Ascending aorta (tissue), 2 donors: ENCODE measurements at regions not wholly inside any gene's neighbourhood (a gene's known extent, or its start where the extent isn't known, plus 50 kb on each side); places are given as distances from the start of the nearest gene placed in this dataset.
A peak's percentile ranks its signal among the peaks of the same experiment; 100 is the strongest.
"Not testable (repeated sequence)": the region's sequence is repeated elsewhere in the genome, so short reads cannot be mapped to it uniquely, and the experiment has no call there.

Source experiments
- DNase-seq, 2 donors: peaks; one replicate each; pipeline ENCODE4 v3.0.0-alpha.2; 2019; ENCODE audit warnings: low spot score in 2 of 2
- H3K27ac ChIP-seq, 2 donors: fragments of 200-600 bp; sonication (generic); one replicate each; pipeline ENCODE4 v1.5.1; 2016 to 2017; ENCODE audit warnings: mild to moderate bottlenecking in 1 of 2
- H3K27me3 ChIP-seq: fragments of 200-600 bp; sonication (generic); one replicate; pipeline ENCODE4 v1.5.1; 2017
- H3K36me3 ChIP-seq, 2 donors: fragments of 200-600 bp; sonication (generic); one replicate each; pipeline ENCODE4 v1.5.1; 2016
- H3K4me1 ChIP-seq, 2 donors: fragments of 200-600 bp; sonication (generic); one replicate each; pipeline ENCODE4 v1.5.1; 2016 to 2017; ENCODE audit warnings: mild to moderate bottlenecking in 1 of 2
- H3K4me3 ChIP-seq, 2 donors: fragments of 200-600 bp; sonication (generic); one replicate each; pipeline ENCODE4 v1.5.1; 2016 to 2017; ENCODE audit warnings: mild to moderate bottlenecking in 1 of 2
- H3K9me3 ChIP-seq, 2 donors: fragments of 200-600 bp; sonication (generic); one replicate each; pipeline ENCODE4 v1.5.1; 2016
- intact Hi-C: fragments of 100-400 bp; cut with DNase I; formaldehyde crosslinking; loops from one replicate; pipeline ENCODE4 v1.15.1; 2023
- TF ChIP-seq, protein P1 (sequence below), 3 experiments: fragments of 200-600 bp in 2 of 3; fragments of 450-650 bp in 1 of 3; sonication (generic) in 2 of 3; IDR thresholded peaks; one replicate each; pipeline ENCODE4 v1.5.1; 2016 to 2019; ENCODE audit warnings: antibody characterized with exemption in 3 of 3, mild to moderate bottlenecking in 1 of 3, moderate library complexity in 1 of 3

DNA sequence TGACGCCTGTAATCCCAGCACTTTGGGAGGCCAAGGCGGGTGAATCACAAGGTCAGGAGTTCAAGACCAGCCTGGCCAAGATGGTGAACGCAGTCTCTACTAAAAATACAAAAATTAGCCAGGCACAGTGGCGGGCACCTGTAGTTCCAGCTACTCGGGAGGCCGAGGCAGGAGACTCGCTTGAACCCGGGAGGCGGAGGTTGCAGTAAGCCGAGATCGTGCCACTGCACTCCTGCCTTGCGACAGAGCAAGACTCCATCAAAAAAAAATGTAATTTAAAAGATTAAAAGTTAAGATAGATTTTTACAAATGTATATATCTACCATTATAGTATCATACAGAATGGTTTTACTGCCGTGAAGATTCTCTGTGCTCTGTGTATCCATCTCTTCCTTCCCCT is 1464.1 kb downstream of the FOXD4L5 start:
- DNase-seq, H3K27me3 ChIP-seq, intact Hi-C loops, H3K36me3 ChIP-seq, H3K9me3 ChIP-seq, H3K4me3 ChIP-seq, H3K27ac ChIP-seq, H3K4me1 ChIP-seq: not testable (repeated sequence)

GRCh38 chr9:63820383-63820782 is 1464.6 kb downstream of the FOXD4L5 start:
- H3K27ac ChIP-seq, H3K36me3 ChIP-seq, H3K9me3 ChIP-seq, intact Hi-C loops, DNase-seq, H3K27me3 ChIP-seq, H3K4me3 ChIP-seq, H3K4me1 ChIP-seq: not testable (repeated sequence)

DNA sequence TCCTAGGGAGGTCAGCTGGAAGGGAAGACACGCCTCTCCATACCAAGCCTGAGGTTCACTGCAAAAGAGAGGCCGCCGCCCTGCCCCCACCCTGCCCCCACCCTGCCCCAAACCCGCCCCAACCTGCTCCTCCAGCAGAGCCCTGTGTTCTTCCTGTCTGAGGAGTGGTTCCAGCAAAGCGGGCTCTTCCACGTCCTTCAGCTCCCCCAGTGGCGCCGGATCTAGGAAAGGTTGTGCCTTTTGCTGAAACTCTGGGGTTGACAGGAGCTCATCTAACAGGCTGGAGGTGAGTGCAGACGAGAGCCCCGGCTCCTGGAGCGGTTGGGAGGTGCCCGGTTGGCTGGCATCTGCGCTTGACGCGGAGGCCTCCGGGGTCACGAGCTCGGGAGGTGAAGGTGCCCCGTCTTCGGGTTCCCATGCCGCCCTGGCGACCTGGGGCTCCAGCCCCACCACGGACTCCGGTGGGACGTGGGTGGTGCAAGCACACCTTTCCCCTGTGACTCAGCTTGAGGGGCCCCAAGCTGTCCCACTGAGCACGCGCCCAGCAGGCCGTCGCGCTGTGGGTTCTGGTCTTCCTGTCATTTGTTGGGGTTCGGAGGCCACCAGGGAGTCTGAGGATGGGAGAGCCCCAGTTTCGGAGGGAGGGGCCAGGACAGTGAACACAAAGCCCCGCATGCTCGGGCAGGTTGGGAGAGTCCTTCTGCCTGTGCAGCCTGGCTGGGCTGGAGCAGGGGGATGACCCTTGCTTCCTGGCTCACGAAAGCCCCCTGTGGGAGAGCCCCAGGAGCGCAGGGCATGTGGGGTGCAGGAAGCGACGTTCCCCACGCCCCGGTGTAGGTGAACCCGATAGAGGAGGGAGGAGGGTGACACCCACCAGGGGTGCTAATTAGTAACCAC is 1467.1 kb downstream of the FOXD4L5 start:
- H3K36me3 ChIP-seq, result no peaks in the 10 kb centered on the region
- peak overlapping the region in 1 of 2 donors; percentile 23 for H3K4me3 ChIP-seq
- H3K4me1 ChIP-seq, result no peaks in the 10 kb centered on the region
- peak in 1 of 2 donors; percentile 84 for DNase-seq
- TF ChIP-seq, protein P1, sequence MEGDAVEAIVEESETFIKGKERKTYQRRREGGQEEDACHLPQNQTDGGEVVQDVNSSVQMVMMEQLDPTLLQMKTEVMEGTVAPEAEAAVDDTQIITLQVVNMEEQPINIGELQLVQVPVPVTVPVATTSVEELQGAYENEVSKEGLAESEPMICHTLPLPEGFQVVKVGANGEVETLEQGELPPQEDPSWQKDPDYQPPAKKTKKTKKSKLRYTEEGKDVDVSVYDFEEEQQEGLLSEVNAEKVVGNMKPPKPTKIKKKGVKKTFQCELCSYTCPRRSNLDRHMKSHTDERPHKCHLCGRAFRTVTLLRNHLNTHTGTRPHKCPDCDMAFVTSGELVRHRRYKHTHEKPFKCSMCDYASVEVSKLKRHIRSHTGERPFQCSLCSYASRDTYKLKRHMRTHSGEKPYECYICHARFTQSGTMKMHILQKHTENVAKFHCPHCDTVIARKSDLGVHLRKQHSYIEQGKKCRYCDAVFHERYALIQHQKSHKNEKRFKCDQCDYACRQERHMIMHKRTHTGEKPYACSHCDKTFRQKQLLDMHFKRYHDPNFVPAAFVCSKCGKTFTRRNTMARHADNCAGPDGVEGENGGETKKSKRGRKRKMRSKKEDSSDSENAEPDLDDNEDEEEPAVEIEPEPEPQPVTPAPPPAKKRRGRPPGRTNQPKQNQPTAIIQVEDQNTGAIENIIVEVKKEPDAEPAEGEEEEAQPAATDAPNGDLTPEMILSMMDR (IDR thresholded peaks at IDR 0.05), result no peak
- no peak overlapping the region for H3K27ac ChIP-seq
- no peaks in the 10 kb centered on the region for H3K27me3 ChIP-seq
- intact Hi-C loops, result no loop called here
- peaks cover 0 to 6% of the 10 kb centered on the region in 2 donors for H3K9me3 ChIP-seq

DNA sequence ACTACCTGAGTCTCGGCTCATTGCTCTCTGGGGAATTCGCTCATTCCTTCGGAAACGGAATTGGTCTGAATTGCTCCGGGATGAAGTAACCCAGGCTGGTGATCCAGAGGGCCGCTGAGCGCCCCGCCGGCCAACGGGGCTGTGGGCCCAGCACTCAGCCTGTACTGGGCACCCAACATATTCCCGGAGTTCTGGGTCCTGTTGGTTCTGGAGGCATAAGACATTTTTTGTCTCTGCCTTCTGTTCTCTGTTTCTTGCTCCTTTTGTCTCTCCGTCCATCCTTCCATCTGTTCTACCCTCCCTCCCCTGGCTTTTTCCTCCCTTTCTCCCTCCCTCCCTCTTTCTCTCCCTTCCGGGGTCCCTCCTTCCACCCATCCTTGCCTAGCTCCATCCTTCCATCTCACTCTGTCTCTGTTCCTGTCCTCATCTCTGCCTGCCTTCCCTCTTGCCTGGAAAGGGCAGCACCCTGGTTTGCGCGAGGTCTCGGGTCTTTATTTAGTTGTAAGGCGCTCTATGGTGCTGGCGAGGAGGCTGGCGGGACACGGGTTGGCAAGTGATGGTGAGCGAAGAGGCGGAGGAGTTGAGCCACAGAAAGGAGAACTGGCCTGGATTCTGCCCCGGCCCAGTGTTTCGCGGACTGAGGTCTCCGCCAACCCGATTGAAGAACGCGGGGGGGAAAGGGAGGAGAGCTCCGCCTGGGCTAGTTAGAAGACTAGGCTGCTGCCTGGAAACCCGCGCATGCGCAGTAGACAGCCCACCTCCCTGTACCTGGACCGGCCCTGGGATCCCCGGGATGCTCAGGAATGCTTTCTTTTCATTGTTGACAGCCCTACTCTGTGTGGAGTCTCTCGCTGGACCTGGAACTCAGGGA is 1468.0 kb downstream of the FOXD4L5 start:
- H3K36me3 ChIP-seq, result no peaks in the 10 kb centered on the region
- intact Hi-C loops, result no loop called here
- H3K4me3 ChIP-seq, result no peak overlapping the region
- H3K9me3 ChIP-seq, result peaks cover 0 to 6% of the 10 kb centered on the region in 2 donors
- TF ChIP-seq, protein P1 (IDR thresholded peaks at IDR 0.05), result no peak
- DNase-seq, result peak; percentile 16 to 81
- H3K27me3 ChIP-seq, result no peaks in the 10 kb centered on the region
- no peak overlapping the region for H3K27ac ChIP-seq
- no peaks in the 10 kb centered on the region for H3K4me1 ChIP-seq

GRCh38 chr9:63814970-63815669 is 1469.9 kb downstream of the FOXD4L5 start:
- H3K27me3 ChIP-seq, H3K9me3 ChIP-seq, DNase-seq: not testable (repeated sequence)

DNA sequence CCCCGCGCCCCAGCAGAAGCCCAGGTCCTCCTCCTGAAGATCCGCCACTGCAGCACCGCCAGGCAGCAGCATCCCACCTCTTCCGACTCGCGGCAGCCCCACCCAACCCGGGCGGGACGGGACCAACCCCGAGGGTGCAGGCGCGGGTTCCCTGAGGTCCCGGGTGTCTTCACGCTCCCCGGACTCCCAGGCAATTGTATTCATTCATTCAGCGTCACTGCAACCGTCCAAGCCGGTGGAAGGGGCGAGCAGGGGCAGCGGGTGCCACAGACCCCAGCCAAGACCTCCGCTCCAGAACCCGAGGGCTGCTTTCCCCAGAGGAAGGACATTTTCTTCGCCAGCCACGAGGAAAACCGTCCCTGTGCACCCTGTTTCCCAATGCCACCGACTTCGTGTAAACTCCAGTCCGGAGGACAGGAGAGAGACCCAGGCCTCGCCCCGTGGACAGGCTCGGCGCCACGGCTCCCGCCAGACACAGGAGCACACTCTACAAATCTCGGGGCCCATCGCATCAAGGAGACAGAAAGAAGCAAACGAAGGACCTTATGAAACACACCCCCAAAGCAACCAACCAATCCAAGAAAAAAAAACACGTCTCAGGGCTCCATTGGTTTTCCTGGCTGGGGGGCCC is 1471.5 kb downstream of the FOXD4L5 start:
- H3K27ac ChIP-seq, DNase-seq, H3K9me3 ChIP-seq, H3K4me1 ChIP-seq, H3K27me3 ChIP-seq, H3K36me3 ChIP-seq, intact Hi-C loops: not testable (repeated sequence)
- H3K4me3 ChIP-seq, result peak overlapping the region in 1 of 2 donors; percentile 30

More at GRCh38 chr9:63814970-63815669, 1469.9 kb downstream of the FOXD4L5 start:
- H3K4me1 ChIP-seq, H3K36me3 ChIP-seq, H3K27ac ChIP-seq, H3K4me3 ChIP-seq, intact Hi-C loops: not testable (repeated sequence)

GRCh38 chr9:63812822-63813221 is 1472.2 kb downstream of the FOXD4L5 start:
- H3K27ac ChIP-seq, DNase-seq, H3K4me1 ChIP-seq, H3K9me3 ChIP-seq, intact Hi-C loops, H3K27me3 ChIP-seq, H3K4me3 ChIP-seq, H3K36me3 ChIP-seq: not testable (repeated sequence)

GRCh38 chr9:63804205-63804604 is 1480.8 kb downstream of the FOXD4L5 start:
- H3K4me1 ChIP-seq, DNase-seq, H3K27me3 ChIP-seq, H3K27ac ChIP-seq, H3K9me3 ChIP-seq, H3K4me3 ChIP-seq, intact Hi-C loops, H3K36me3 ChIP-seq: not testable (repeated sequence)

DNA sequence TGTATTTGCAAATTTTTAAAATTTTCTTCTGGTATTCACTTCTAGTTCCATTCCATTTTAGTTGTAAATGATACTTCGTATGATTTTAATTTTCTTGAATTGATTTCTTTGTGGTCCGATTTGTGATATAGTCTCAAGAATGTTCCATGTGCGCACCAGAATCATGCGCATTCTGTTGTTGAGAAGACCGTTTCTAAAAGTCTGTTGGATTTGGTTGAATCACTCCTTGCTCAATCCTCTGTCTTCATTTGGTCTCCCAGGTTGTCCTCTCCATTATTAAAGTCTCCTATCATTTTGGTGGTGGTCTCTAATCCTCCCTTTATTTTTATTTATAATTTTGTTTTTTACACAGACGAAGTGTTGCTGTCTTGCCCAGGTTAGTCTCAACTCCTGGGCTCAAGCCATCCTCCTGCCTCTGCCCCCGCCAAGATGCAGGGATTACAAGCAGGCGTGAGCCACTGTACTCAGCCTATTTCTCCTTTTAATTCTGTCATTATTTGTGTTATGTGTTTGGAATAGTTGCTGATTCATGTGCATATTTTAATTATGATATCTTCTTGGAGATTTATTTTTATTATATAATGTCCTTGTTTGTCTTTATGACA is 1490.8 kb downstream of the FOXD4L5 start:
- H3K36me3 ChIP-seq, H3K4me1 ChIP-seq, H3K27me3 ChIP-seq, H3K4me3 ChIP-seq, DNase-seq, H3K9me3 ChIP-seq, intact Hi-C loops, H3K27ac ChIP-seq: not testable (repeated sequence)

GRCh38 chr9:63787454-63787853 is 1497.6 kb downstream of the FOXD4L5 start:
- DNase-seq, H3K27me3 ChIP-seq, intact Hi-C loops, H3K36me3 ChIP-seq, H3K4me3 ChIP-seq, H3K9me3 ChIP-seq, H3K4me1 ChIP-seq, H3K27ac ChIP-seq: not testable (repeated sequence)

DNA sequence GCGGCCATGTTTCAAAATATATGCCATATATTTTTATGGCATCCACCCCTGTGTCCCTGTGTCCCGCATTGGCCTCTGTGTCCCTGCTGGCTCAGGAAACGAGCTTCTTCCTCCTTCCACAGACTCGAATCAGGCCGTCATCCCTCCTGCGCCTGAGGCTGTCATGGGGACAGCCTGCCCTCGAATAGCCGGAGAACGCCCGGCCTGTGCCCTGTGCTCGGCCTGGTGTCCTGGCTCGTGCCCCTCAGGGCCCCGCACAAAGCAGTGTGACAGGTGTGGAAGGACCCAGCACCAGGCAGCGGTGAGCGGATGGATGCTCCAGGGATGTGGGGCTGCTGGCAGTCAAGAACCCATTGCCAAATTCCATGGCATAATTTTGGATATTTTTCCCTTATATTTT is 1500.0 kb downstream of the FOXD4L5 start:
- DNase-seq, H3K36me3 ChIP-seq, H3K4me3 ChIP-seq, H3K9me3 ChIP-seq, H3K4me1 ChIP-seq, H3K27me3 ChIP-seq, H3K27ac ChIP-seq, intact Hi-C loops: not testable (repeated sequence)
